ENCODE measurements at regions not wholly inside any gene's neighbourhood (a gene's known extent, or its start where the extent isn't known, plus 50 kb on each side); places are given as distances from the start of the nearest gene placed in this dataset.

GRCh38 chr15:36335659-36336058 is 243.8 kb upstream of the CDIN1 start:
- Histone ChIP-seq H3K36me3 (ENCODE audit: low read depth) (no peaks in the 10 kb centered on the region), H3K4me1 (ENCODE audit: insufficient read depth, poor library complexity, severe bottlenecking) (no peaks in the 10 kb centered on the region), H3K27me3 (ENCODE audit: insufficient read depth, poor library complexity, severe bottlenecking) (no peaks in the 10 kb centered on the region), H3K9me3 (ENCODE audit: severe bottlenecking) (no peaks in the 10 kb centered on the region), H3K4me3 (ENCODE audit: severe bottlenecking) (no peak overlapping the region), H3K27ac (ENCODE audit: poor library complexity, severe bottlenecking) (no peak overlapping the region)
- no peak for TF ChIP-seq CTCF (IDR thresholded peaks at IDR 0.05; ENCODE audit: poor library complexity, severe bottlenecking)
- DNase-seq (ENCODE audit: low spot score) (no peak), ATAC-seq (ENCODE audit: low read depth) (no peak)

- Histone ChIP-seq H3K4me1 (ENCODE audit: insufficient read depth, poor library complexity, severe bottlenecking) (no peaks in the 10 kb centered on the region), H3K27ac (ENCODE audit: poor library complexity, severe bottlenecking) (no peak overlapping the region), H3K9me3 (ENCODE audit: severe bottlenecking) (no peaks in the 10 kb centered on the region), H3K27me3 (ENCODE audit: insufficient read depth, poor library complexity, severe bottlenecking) (no peaks in the 10 kb centered on the region), H3K36me3 (ENCODE audit: low read depth) (no peaks in the 10 kb centered on the region), H3K4me3 (ENCODE audit: severe bottlenecking) (no peak overlapping the region)
- DNase-seq (ENCODE audit: low spot score) (no peak), ATAC-seq (ENCODE audit: low read depth) (no peak)
- TF ChIP-seq CTCF (IDR thresholded peaks at IDR 0.05; ENCODE audit: poor library complexity, severe bottlenecking) = no peak
These were observed 234.5 kb upstream of the CDIN1 start for GRCh38 chr15:36344887-36345286.

- Histone ChIP-seq H3K36me3 (ENCODE audit: low read depth) (no peaks in the 10 kb centered on the region), H3K4me1 (ENCODE audit: insufficient read depth, poor library complexity, severe bottlenecking) (no peaks in the 10 kb centered on the region), H3K9me3 (ENCODE audit: severe bottlenecking) (no peaks in the 10 kb centered on the region), H3K4me3 (ENCODE audit: severe bottlenecking) (no peak overlapping the region), H3K27ac (ENCODE audit: poor library complexity, severe bottlenecking) (no peak overlapping the region), H3K27me3 (ENCODE audit: insufficient read depth, poor library complexity, severe bottlenecking) (no peaks in the 10 kb centered on the region)
- no peak for DNase-seq (ENCODE audit: low spot score)
- TF ChIP-seq CTCF (IDR thresholded peaks at IDR 0.05; ENCODE audit: poor library complexity, severe bottlenecking) = no peak
- ATAC-seq (ENCODE audit: low read depth) = 0 out of 3 replicates have a peak, but pooled peaks have one; percentile 36
These were observed 232.1 kb upstream of the CDIN1 start for GRCh38 chr15:36347272-36347858.

- no peaks in the 10 kb centered on the region for H3K27me3 ChIP-seq (ENCODE audit: insufficient read depth, poor library complexity, severe bottlenecking)
- peaks cover 4% of the 10 kb centered on the region for H3K4me1 ChIP-seq (ENCODE audit: insufficient read depth, poor library complexity, severe bottlenecking)
- ATAC-seq (ENCODE audit: low read depth) (no peak), DNase-seq (ENCODE audit: low spot score) (no peak)
- no peak overlapping the region for H3K4me3 ChIP-seq (ENCODE audit: severe bottlenecking)
- TF ChIP-seq CTCF (IDR thresholded peaks at IDR 0.05; ENCODE audit: poor library complexity, severe bottlenecking) = no peak
- no peaks in the 10 kb centered on the region for H3K36me3 ChIP-seq (ENCODE audit: low read depth)
- H3K27ac ChIP-seq (ENCODE audit: poor library complexity, severe bottlenecking) = no peak overlapping the region
- no peaks in the 10 kb centered on the region for H3K9me3 ChIP-seq (ENCODE audit: severe bottlenecking)
These were observed 223.0 kb upstream of the CDIN1 start for GRCh38 chr15:36356466-36356865.

- peaks cover 7% of the 10 kb centered on the region for H3K4me1 ChIP-seq (ENCODE audit: insufficient read depth, poor library complexity, severe bottlenecking)
- H3K27me3 ChIP-seq (ENCODE audit: insufficient read depth, poor library complexity, severe bottlenecking) = no peaks in the 10 kb centered on the region
- no peak overlapping the region for H3K4me3 ChIP-seq (ENCODE audit: severe bottlenecking)
- H3K9me3 ChIP-seq (ENCODE audit: severe bottlenecking) = no peaks in the 10 kb centered on the region
- no peak for ATAC-seq (ENCODE audit: low read depth)
- no peak for DNase-seq (ENCODE audit: low spot score)
- no peaks in the 10 kb centered on the region for H3K36me3 ChIP-seq (ENCODE audit: low read depth)
- no peak for TF ChIP-seq CTCF (IDR thresholded peaks at IDR 0.05; ENCODE audit: poor library complexity, severe bottlenecking)
- H3K27ac ChIP-seq (ENCODE audit: poor library complexity, severe bottlenecking) = no peak overlapping the region
These were observed 222.3 kb upstream of the CDIN1 start for GRCh38 chr15:36356978-36357601.
